Fibroblast of mammary gland (primary cell): ENCODE measurements at regions not wholly inside any gene's neighbourhood (a gene's known extent, or its start where the extent isn't known, plus 50 kb on each side); places are given as distances from the start of the nearest gene placed in this dataset.

Experiments used
- DNase-seq: peaks from one replicate; pipeline ENCODE4 v3.0.0-alpha.2; 2010; ENCODE audit warnings: low read depth
- H3K4me3 ChIP-seq: 2 replicates; pipeline ENCODE4 v1.5.1; 2011; ENCODE audit warnings: low read depth, mild to moderate bottlenecking, low read length, moderate library complexity; ENCODE audit not compliant: control insufficient read depth
- TF ChIP-seq, protein P1 (sequence below): conservative IDR thresholded peaks from 2 replicates; pipeline ENCODE4 v1.5.1; 2011; ENCODE audit warnings: low read depth, low read length, inconsistent platforms; ENCODE audit not compliant: control insufficient read depth, insufficient read depth

DNA sequence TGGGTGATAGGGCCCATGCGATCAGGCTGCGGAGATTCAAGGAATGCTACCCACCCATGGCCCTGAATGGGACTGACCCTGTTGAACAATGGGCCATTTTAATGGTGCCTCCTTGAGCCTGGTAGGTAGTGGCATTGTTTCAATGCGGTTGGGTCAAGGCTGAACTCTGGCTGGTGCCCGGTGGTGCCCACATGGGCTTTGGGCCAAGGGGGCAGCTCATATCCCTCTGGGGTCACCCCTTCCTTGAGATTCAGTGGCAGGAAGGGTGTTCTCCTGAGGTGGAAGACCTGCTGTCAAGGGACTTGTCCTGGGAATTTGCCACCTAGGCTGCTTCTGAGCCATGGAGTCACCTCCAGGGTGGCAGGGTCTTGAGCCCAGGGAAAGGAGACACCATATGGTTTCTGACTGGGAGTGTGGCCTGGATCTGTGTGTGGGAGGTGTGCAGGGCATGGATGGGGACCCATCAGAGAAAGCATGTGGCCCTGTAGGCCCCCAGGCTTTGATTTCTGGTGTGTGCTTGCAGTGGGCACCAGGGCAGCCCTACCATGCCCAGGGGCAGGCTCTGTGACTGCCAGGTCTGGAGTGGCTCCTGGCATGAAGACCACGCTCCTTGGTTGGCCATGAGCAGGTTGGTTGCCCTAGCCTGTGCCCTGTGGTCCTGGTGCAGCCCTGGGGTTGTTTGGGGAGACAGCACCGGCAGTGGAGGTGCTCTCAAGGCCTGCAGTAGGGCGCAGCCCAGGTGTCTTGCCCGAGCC, 199.9 kb downstream of the UBE3A start:
- DNase-seq: no peak

DNA sequence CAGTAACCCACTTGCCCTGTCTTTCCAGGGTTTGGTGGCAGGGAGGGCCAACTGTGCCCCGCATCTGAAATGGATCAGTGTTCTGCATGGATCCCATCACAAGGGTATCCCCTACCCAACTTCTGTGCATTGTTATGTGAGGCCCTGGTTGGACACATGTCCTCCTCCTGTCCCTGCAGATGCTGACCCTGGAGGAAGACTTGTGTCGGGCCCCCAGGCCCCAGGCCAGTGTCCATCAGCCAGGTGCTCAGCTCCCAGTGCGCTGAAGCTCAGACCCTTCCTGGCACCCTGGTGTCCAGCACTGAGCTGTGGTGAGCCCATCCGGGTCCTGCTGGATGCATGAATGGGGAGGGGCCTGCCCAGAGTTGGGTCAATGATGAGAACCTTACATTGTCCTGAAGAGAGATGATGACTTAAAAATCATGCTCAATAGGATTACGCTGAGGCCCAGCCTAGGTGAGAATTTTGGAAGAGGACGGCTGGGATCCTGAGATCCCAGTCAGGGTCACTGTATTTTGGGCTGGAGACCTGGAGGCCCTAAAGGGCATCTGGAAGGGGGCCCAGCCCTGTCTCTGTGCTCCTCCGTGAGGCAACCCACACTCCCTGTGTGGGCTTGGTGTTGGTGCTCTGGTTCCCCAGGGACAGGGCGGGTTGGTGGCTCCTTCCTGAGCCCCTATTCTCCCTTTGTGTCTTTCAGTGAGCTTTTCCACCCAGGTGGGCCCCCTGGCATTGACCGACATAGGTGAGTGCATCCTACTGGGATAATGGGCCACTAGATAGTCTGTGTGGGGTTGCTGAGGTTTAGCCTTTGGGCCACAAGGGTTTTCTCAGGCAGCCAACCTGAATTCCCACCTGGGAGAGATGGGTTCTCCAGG, 199.1 kb downstream of the UBE3A start:
- DNase-seq: no peak
- no peak overlapping the region for H3K4me3 ChIP-seq
- TF ChIP-seq, protein P1, sequence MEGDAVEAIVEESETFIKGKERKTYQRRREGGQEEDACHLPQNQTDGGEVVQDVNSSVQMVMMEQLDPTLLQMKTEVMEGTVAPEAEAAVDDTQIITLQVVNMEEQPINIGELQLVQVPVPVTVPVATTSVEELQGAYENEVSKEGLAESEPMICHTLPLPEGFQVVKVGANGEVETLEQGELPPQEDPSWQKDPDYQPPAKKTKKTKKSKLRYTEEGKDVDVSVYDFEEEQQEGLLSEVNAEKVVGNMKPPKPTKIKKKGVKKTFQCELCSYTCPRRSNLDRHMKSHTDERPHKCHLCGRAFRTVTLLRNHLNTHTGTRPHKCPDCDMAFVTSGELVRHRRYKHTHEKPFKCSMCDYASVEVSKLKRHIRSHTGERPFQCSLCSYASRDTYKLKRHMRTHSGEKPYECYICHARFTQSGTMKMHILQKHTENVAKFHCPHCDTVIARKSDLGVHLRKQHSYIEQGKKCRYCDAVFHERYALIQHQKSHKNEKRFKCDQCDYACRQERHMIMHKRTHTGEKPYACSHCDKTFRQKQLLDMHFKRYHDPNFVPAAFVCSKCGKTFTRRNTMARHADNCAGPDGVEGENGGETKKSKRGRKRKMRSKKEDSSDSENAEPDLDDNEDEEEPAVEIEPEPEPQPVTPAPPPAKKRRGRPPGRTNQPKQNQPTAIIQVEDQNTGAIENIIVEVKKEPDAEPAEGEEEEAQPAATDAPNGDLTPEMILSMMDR: no peak

More for the DNA sequence above, 199.9 kb downstream of the UBE3A start:
- TF ChIP-seq, protein P1: no peak
- no peak overlapping the region for H3K4me3 ChIP-seq

DNA sequence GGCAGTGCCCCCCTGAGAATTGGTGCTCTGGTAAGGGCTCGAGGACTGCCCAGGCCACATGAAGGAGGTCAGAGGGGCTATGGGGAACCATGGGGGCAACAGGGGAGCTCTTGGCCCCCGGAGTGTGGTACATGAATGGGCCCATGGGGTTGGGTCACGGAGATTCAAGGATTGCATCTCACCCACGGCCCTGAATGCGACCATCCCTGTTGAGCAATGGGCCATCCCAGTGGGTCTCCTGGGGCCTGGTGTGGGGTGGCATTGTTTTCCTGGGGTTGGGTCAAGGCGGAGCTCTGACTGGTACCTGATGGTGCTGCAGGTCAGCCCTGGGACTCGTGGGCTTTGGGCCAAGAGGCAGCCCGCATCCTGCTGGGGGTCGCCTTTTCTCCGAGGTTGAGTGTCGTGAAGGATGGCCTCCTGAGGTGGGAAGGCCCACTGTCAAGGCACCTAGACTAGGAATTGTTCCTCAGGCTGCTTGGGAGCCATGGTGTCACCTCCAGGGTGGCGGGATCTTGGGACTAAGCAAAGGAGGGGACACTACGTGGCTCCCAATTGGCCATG, 198.3 kb downstream of the UBE3A start:
- no peak for DNase-seq
- TF ChIP-seq, protein P1: no peak

DNA sequence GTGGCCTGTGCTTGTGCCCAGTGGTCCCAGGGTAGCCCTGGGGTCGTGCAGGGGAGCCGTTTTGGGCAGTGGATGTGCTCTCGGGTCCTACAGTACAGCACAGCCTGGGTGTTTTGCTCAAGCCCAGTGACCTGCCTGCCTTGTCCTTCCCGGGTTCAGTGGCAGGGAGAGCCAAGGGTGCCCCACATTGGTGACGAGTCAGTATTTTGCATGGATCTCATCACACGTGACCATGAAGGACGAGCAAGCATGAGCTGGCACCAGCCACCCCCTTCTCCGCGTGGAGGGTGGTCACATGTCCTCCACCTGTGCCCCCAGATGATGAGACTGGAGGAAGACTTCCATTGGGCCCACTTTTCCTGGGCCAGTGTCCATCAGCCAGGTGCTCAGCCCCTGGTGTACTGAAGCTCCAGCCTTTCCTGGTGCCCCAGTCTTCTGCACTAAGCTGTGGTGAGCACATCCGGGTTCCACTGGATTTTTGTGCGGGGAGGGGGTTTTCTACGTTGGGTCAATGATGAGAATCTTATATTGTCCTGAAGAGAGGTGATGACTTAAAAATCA, 197.5 kb downstream of the UBE3A start:
- TF ChIP-seq, protein P1: no peak
- no peak for DNase-seq
- H3K4me3 ChIP-seq: no peak overlapping the region

More for the DNA sequence above, 198.3 kb downstream of the UBE3A start:
- H3K4me3 ChIP-seq: no peak overlapping the region

DNA sequence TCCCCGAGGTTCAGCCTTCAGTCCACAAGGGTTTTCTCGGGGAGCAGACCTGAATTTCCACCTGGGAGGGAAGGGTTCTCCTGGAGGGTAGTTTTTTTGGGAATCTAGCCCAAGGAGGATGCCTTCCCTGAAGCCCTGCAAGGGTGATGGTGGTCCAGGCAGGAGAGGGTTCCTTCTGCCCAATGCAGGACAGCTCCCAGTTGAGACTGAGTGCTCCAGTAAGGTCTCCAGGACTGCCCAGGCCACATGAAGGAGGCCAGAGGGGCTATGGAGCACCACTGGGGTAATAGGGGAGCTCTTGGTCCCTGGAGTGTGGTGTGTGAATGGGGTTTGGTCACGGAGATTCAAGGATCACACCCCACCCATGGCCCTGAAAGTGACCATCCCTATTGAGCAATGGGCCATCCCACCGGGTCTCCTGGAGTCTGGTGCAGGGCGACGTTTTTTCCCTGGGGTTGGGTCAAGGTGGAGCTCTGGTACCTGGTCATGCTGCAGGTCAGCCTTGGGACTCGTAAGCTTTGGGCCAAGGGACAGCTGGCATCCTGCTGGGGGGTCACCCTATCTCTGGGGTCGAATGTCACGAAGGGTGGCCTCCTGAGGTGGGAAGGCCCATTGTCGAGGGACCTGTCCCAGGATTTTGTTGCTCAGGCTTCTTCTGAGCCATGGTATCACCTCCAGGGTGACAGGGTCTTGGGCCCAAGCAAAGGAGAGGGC, 196.5 kb downstream of the UBE3A start:
- no peak for DNase-seq
- no peak overlapping the region for H3K4me3 ChIP-seq
- TF ChIP-seq, protein P1: no peak
